A549 (cell line): ENCODE measurements at regions not wholly inside any gene's neighbourhood (a gene's known extent, or its start where the extent isn't known, plus 50 kb on each side); places are given as distances from the start of the nearest gene placed in this dataset.

Experiments used
- BHLHE40 ChIP-seq: IDR thresholded peaks from 2 replicates; pipeline ENCODE4 v1.6.1; 2012; ENCODE audit warnings: low read depth, low read length, inconsistent platforms
- CHD4 ChIP-seq: fragments of 200-600 bp; sonication (generic); IDR thresholded peaks from 2 replicates; pipeline ENCODE4 v1.6.1; 2016; ENCODE audit warnings: antibody characterized with exemption, mild to moderate bottlenecking, borderline replicate concordance
- ESRRA ChIP-seq: fragments of 150-350 bp; IDR thresholded peaks from 2 replicates; pipeline ENCODE4 v1.6.1; 2014; ENCODE audit warnings: mild to moderate bottlenecking, low read length, borderline replicate concordance
- JUNB ChIP-seq: fragments of >200 bp; sonication (Bioruptor Twin); formaldehyde crosslinking; IDR thresholded peaks from 2 replicates; pipeline ENCODE4 v1.6.1; 2016
- MAFK ChIP-seq: fragments of 450-650 bp; IDR thresholded peaks from 2 replicates; pipeline ENCODE4 v1.6.1; 2014; ENCODE audit not compliant: partially characterized antibody
- MYC ChIP-seq: IDR thresholded peaks from 2 replicates; pipeline ENCODE4 v1.6.1; 2012; ENCODE audit warnings: mild to moderate bottlenecking, inconsistent platforms, low read length, improper control_type of control experiment, borderline replicate concordance
- POLR2A ChIP-seq: IDR thresholded peaks from 2 replicates; pipeline ENCODE4 v1.6.1; 2012; ENCODE audit warnings: mild to moderate bottlenecking, low read length
- ZSCAN20 ChIP-seq: fragments of 250-450 bp; sonication (Bioruptor Pico); IDR thresholded peaks from 2 replicates; pipeline ENCODE4 v1.8.0; 2022; ENCODE audit warnings: mild to moderate bottlenecking, moderate library complexity
- TF ChIP-seq, protein P1 (sequence below): fragments of 200-600 bp; sonication (generic); IDR thresholded peaks from 2 replicates; pipeline ENCODE4 v1.6.1; 2016; ENCODE audit warnings: antibody characterized with exemption, mild to moderate bottlenecking, moderate library complexity
- TF ChIP-seq, protein P2 (sequence below): fragments of >200 bp; sonication (Bioruptor Twin); formaldehyde crosslinking; IDR thresholded peaks from 3 replicates; pipeline ENCODE4 v1.5.1; 2016

DNA sequence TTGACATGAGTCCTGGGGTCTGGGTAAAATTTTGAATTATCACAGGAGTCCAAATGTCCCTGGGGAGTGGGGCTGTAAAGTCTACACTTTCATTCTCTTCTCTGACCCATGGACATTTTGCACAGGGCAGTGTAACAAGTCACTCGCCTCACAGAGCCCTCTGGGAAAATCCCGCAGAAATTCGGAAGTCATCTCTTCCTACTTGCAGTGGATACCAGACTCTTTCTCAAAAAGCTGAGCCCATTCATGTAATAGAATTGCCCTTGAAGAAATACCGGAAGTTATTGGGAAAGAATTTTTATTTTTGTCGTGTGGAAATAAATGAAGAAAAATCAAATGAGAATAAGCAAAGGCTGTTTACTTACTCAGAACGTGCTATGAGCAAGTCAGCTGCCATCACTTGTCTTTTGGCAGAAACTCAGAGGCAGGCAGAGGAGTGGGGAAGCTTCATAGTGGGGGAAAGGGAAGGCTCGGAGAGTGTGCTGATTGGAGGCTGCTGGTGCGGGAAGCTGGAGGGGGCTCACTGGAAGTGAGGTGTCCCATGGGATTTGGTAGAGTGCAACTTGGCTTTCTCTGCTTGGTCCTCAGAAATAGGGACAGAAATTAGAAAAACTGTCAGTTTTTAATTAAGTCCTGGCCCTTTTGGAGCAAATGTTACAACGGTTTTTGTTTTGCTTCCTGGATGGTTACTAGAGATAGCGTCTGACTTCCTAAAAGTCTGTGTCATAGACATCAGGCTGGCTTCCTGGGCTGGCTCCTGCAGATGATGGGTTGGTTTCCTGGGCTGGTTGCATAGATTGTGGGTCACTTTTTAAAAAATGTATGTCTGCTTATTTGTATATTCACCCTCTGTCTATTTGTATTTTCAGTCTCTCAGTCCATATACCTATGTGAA, 79.8 kb upstream of the EEF1E1 start:
- TF ChIP-seq, protein P1, sequence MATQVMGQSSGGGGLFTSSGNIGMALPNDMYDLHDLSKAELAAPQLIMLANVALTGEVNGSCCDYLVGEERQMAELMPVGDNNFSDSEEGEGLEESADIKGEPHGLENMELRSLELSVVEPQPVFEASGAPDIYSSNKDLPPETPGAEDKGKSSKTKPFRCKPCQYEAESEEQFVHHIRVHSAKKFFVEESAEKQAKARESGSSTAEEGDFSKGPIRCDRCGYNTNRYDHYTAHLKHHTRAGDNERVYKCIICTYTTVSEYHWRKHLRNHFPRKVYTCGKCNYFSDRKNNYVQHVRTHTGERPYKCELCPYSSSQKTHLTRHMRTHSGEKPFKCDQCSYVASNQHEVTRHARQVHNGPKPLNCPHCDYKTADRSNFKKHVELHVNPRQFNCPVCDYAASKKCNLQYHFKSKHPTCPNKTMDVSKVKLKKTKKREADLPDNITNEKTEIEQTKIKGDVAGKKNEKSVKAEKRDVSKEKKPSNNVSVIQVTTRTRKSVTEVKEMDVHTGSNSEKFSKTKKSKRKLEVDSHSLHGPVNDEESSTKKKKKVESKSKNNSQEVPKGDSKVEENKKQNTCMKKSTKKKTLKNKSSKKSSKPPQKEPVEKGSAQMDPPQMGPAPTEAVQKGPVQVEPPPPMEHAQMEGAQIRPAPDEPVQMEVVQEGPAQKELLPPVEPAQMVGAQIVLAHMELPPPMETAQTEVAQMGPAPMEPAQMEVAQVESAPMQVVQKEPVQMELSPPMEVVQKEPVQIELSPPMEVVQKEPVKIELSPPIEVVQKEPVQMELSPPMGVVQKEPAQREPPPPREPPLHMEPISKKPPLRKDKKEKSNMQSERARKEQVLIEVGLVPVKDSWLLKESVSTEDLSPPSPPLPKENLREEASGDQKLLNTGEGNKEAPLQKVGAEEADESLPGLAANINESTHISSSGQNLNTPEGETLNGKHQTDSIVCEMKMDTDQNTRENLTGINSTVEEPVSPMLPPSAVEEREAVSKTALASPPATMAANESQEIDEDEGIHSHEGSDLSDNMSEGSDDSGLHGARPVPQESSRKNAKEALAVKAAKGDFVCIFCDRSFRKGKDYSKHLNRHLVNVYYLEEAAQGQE, result no peak
- TF ChIP-seq JUNB (no peak), POLR2A (no peak), CHD4 (no peak), ZSCAN20 (CRISPR knock-in tag) (no peak), MAFK (no peak), ESRRA (no peak), MYC (no peak), BHLHE40 (no peak)
- TF ChIP-seq, protein P2, sequence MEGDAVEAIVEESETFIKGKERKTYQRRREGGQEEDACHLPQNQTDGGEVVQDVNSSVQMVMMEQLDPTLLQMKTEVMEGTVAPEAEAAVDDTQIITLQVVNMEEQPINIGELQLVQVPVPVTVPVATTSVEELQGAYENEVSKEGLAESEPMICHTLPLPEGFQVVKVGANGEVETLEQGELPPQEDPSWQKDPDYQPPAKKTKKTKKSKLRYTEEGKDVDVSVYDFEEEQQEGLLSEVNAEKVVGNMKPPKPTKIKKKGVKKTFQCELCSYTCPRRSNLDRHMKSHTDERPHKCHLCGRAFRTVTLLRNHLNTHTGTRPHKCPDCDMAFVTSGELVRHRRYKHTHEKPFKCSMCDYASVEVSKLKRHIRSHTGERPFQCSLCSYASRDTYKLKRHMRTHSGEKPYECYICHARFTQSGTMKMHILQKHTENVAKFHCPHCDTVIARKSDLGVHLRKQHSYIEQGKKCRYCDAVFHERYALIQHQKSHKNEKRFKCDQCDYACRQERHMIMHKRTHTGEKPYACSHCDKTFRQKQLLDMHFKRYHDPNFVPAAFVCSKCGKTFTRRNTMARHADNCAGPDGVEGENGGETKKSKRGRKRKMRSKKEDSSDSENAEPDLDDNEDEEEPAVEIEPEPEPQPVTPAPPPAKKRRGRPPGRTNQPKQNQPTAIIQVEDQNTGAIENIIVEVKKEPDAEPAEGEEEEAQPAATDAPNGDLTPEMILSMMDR, result no peak
